Rectal smooth muscle tissue (tissue), 1 donor: ENCODE measurements at regions not wholly inside any gene's neighbourhood (a gene's known extent, or its start where the extent isn't known, plus 50 kb on each side); places are given as distances from the start of the nearest gene placed in this dataset.

Experiments used
- H3K27ac ChIP-seq: one replicate; pipeline ENCODE4 v1.7.0; 2013; ENCODE audit warnings: low read depth, low read length, inconsistent platforms
- H3K27me3 ChIP-seq: one replicate; pipeline ENCODE4 v1.7.0; 2013; ENCODE audit warnings: low read length; ENCODE audit not compliant: control insufficient read depth, insufficient read depth
- H3K36me3 ChIP-seq: one replicate; pipeline ENCODE4 v1.7.0; 2013; ENCODE audit warnings: low read length; ENCODE audit not compliant: control insufficient read depth, insufficient read depth
- H3K4me1 ChIP-seq: one replicate; pipeline ENCODE4 v1.7.0; 2013; ENCODE audit warnings: low read length; ENCODE audit not compliant: control insufficient read depth, insufficient read depth
- H3K4me3 ChIP-seq: one replicate; pipeline ENCODE4 v1.7.0; 2013; ENCODE audit warnings: low read length
- H3K9ac ChIP-seq: one replicate; pipeline ENCODE4 v1.7.0; 2013; ENCODE audit warnings: low read length

DNA sequence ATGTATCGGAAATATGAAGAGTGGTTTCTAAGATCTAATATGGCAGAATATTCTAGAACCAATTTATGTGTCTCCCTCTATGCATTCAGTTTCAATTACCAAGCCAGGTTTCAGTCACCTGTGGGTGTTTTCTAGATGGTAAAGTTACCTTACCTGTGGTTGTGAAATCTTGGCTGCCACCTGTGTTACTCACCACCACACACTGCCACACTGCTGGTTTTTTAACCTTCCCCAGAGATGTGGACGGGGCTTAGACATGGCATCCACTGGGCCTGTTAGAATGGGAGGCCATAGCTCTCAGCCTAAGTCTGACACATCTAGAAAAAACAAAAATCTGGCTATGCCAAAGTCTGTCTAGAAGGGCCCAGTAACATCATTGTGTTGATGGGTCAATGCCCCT, 896.5 kb upstream of the PABPC4L start:
- Histone ChIP-seq H3K27ac (no peak overlapping the region), H3K36me3 (no peaks in the 10 kb centered on the region), H3K27me3 (no peaks in the 10 kb centered on the region), H3K9ac (no peak overlapping the region), H3K4me1 (no peaks in the 10 kb centered on the region), H3K4me3 (no peak overlapping the region)

- H3K27ac ChIP-seq = no peak overlapping the region
- H3K36me3 ChIP-seq = no peaks in the 10 kb centered on the region
- no peaks in the 10 kb centered on the region for H3K4me1 ChIP-seq
- H3K9ac ChIP-seq = no peak overlapping the region
- no peak overlapping the region for H3K4me3 ChIP-seq
- H3K27me3 ChIP-seq = no peaks in the 10 kb centered on the region
Observed at GRCh38 chr4:135073389-135073788, 871.8 kb upstream of the PABPC4L start.

DNA sequence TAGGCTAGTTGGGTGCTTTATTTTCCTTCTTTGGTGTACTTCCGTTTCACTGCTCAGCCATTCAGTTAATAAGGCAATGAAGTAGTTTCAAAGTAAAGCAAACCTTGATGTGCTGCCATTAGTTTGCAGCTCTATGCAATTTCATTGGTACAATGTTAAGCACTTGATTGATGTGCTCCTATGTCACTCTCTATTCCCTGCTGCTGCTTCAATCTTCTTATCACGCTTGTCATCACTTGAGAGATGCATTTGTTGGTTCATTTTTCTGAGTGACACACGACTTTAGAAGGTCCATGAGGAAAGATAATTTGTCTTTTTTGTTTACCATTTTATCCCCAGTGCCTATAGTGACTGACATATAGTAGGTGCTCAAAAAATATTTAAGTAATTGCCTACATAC, 871.0 kb upstream of the PABPC4L start:
- H3K27me3 ChIP-seq = no peaks in the 10 kb centered on the region
- H3K36me3 ChIP-seq = no peaks in the 10 kb centered on the region
- H3K4me1 ChIP-seq = no peaks in the 10 kb centered on the region
- H3K9ac ChIP-seq = no peak overlapping the region
- H3K27ac ChIP-seq = no peak overlapping the region
- H3K4me3 ChIP-seq = no peak overlapping the region

- H3K36me3 ChIP-seq = no peaks in the 10 kb centered on the region
- H3K4me3 ChIP-seq = no peak overlapping the region
- H3K27me3 ChIP-seq = no peaks in the 10 kb centered on the region
- H3K4me1 ChIP-seq = no peaks in the 10 kb centered on the region
- H3K9ac ChIP-seq = no peak overlapping the region
- H3K27ac ChIP-seq = no peak overlapping the region
Observed at GRCh38 chr4:135065366-135065765, 863.8 kb upstream of the PABPC4L start.

DNA sequence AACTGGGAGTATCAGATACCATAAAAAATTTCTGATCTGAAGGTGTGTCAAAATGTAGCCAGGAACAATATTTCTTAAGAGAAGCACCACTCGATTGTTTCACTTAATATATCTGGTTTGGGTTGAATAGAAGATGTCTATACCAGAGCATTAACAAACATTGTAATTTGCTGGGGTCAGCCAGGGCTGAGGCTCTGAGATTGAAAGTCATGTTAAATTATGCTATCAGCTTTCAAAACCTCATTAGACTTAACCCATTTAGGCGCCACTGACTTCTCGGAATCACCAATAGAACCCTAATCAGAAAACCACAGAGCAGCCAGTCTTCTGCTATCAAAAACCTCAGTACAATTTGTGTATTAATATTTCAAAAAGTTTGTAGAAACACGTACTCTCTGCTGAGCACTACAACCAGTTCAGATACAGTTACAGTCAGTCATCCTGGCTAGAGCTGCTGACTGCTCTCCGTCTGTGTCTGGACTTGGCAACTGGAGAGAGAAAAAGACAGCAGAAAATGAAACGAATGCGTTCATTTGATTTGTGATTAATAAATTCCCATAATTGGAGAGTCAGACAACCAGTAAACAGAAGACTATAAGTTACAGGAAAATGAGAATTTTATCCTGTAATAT, 848.6 kb upstream of the PABPC4L start:
- Histone ChIP-seq H3K36me3 (no peaks in the 10 kb centered on the region), H3K27me3 (no peaks in the 10 kb centered on the region), H3K4me3 (no peak overlapping the region), H3K27ac (no peak overlapping the region), H3K4me1 (no peaks in the 10 kb centered on the region), H3K9ac (no peak overlapping the region)

DNA sequence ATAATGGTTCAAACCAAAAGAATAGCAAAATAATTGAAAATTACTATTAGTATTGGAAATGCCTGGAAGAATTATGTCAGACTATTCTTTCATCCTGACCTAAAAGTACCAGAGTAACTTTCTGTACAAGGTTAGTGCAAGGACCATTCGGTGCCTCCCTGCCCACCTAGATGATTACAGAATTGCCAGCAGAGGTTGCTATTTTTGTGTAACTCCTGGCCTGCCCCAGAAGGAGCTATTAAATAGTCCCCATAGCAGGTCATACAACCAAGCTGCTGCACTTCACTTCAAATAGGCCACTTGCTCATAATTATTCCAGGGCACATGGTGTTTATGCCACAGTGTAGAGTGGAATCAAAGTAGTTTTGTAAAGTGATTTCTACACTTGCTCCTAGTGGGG, 831.1 kb upstream of the PABPC4L start:
- H3K4me1 ChIP-seq = no peaks in the 10 kb centered on the region
- no peaks in the 10 kb centered on the region for H3K36me3 ChIP-seq
- no peak overlapping the region for H3K27ac ChIP-seq
- H3K4me3 ChIP-seq = no peak overlapping the region
- H3K27me3 ChIP-seq = no peaks in the 10 kb centered on the region
- H3K9ac ChIP-seq = no peak overlapping the region

DNA sequence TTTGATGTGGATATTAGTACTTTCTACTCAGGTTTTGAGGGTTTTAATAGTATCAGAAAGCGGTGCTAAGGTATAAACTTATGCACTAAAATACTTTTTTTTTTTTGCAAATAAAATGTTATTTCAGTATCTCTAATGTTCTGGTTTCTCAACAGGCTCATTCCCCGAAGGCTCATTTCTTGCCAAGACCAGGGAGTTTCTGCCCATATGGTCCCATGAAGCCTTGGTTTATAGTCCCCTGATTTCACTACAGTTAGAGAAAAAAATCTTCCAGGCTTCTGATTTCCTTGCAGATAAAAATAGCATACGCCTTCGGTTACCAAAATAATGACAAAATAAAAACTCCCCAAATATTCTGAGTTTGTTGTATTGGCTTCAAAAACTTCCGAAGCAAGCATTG, 814.2 kb upstream of the PABPC4L start:
- Histone ChIP-seq H3K36me3 (no peaks in the 10 kb centered on the region), H3K4me1 (no peaks in the 10 kb centered on the region), H3K4me3 (no peak overlapping the region), H3K9ac (no peak overlapping the region), H3K27me3 (no peaks in the 10 kb centered on the region), H3K27ac (no peak overlapping the region)

DNA sequence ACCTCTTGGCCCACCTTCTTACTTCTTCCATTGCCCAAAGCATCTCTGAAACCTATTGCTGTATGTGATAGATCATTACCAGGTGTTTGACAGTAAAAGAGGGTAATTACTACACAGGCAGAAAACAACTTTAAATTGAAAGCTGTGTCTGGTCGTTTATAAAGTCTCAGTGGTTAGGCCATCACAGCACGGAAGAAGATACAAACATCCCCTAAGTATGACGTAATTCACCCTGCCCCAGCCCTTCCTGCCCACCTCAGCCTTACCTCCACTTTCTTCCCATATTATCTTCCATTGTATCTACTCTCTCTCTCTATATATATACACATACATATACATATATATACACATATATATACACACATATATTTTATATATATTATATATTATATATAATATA, 805.8 kb upstream of the PABPC4L start:
- H3K4me1 ChIP-seq = no peaks in the 10 kb centered on the region
- no peak overlapping the region for H3K27ac ChIP-seq
- no peaks in the 10 kb centered on the region for H3K27me3 ChIP-seq
- no peak overlapping the region for H3K9ac ChIP-seq
- H3K4me3 ChIP-seq = no peak overlapping the region
- no peaks in the 10 kb centered on the region for H3K36me3 ChIP-seq

GRCh38 chr4:134999169-134999568, 797.6 kb upstream of the PABPC4L start:
- Histone ChIP-seq H3K27me3 (no peaks in the 10 kb centered on the region), H3K27ac (no peak overlapping the region), H3K4me3 (no peak overlapping the region), H3K4me1 (no peaks in the 10 kb centered on the region), H3K9ac (no peak overlapping the region), H3K36me3 (no peaks in the 10 kb centered on the region)

GRCh38 chr4:134961963-134962362, 760.4 kb upstream of the PABPC4L start:
- Histone ChIP-seq H3K4me1 (no peaks in the 10 kb centered on the region), H3K9ac (no peak overlapping the region), H3K4me3 (no peak overlapping the region), H3K27me3 (no peaks in the 10 kb centered on the region), H3K27ac (no peak overlapping the region), H3K36me3 (no peaks in the 10 kb centered on the region)

DNA sequence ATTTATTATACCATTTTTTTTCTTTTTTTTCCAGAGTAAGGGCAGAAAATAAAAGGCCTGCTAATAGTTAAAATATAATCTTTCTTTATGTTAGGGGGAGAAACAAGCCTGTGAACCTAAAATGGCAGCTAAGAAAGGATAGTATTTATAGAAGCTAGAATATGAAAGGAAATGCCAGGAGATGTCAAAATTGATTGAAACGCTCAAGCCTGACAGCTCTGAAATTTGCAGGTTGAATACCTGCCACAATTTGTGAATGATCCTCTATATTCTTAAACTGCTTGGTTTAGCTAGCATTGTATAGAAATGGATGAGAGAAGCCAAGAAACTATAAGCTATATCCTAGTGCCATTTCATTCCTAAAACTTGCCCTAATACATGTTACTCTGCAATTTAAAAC, 757.3 kb upstream of the PABPC4L start:
- H3K27ac ChIP-seq = no peak overlapping the region
- no peaks in the 10 kb centered on the region for H3K27me3 ChIP-seq
- H3K9ac ChIP-seq = no peak overlapping the region
- no peaks in the 10 kb centered on the region for H3K4me1 ChIP-seq
- no peak overlapping the region for H3K4me3 ChIP-seq
- H3K36me3 ChIP-seq = no peaks in the 10 kb centered on the region

DNA sequence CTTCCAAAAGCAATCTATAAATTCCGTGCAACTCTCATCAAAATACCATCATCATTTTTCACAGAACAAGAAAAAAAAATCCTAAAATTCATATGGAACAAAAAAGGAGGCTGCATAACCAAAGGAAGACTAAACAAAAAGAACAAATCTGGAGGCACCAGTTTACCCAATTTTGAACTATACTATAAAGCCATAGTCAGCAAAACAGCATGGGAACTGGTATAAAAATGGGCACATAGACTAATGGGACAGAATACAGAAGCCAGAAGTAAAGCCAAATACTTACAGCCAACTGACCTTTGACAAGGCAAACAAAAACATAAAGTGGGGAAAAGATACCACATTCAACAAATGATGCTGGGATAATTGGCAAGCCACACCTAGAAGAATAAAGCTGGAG, 753.5 kb upstream of the PABPC4L start:
- H3K9ac ChIP-seq = no peak overlapping the region
- H3K27me3 ChIP-seq = no peaks in the 10 kb centered on the region
- H3K4me1 ChIP-seq = no peaks in the 10 kb centered on the region
- H3K36me3 ChIP-seq = no peaks in the 10 kb centered on the region
- H3K4me3 ChIP-seq = no peak overlapping the region
- H3K27ac ChIP-seq = no peak overlapping the region

DNA sequence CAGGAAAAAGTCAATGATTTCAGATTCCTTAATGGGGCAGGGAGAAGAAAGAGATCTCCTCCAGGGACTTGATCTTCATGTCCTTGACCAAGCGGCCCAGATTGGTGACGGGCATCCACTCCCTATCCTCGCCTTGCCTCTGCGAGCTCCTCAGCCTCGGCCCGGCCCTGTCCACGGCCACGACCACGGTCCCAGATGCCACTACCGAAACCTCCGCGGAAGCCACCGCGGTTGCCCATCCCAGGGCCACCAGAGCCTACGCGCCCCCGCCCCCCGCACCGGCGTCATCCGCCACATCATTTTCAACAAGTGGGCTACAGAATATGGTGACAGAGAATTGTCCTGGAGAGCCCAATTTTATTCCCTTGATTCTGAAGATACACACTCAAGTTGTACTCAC, 751.2 kb upstream of the PABPC4L start:
- no peaks in the 10 kb centered on the region for H3K36me3 ChIP-seq
- H3K27ac ChIP-seq = no peak overlapping the region
- no peak overlapping the region for H3K4me3 ChIP-seq

More for the DNA sequence above, 751.2 kb upstream of the PABPC4L start:
- Histone ChIP-seq H3K9ac (no peak overlapping the region), H3K27me3 (no peaks in the 10 kb centered on the region), H3K4me1 (no peaks in the 10 kb centered on the region)
